ENCODE measurements at regions not wholly inside any gene's neighbourhood (a gene's known extent, or its start where the extent isn't known, plus 50 kb on each side); places are given as distances from the start of the nearest gene placed in this dataset.

GRCh38 chr4:1563241-1563640 is 120.9 kb downstream of the FAM53A start:
- TF ChIP-seq CTCF (IDR thresholded peaks at IDR 0.05; ENCODE audit: insufficient read depth, low read length, poor library complexity, severe bottlenecking), result no peak
- TF ChIP-seq EZH2phosphoT487 (conservative IDR thresholded peaks at IDR 0.05; ENCODE audit: low read length), result no peak
